Suprapubic skin (tissue), 4 donors: ENCODE measurements at regions not wholly inside any gene's neighbourhood (a gene's known extent, or its start where the extent isn't known, plus 50 kb on each side); places are given as distances from the start of the nearest gene placed in this dataset.

Experiments
- DNase-seq, 2 donors: peaks; one replicate each; pipeline ENCODE4 v3.0.0-alpha.2; 2019; ENCODE audit warnings: low spot score in 2 of 2
- H3K27ac ChIP-seq: fragments of 200-600 bp; sonication (generic); one replicate; pipeline ENCODE4 v1.5.1; 2019
- H3K27me3 ChIP-seq: fragments of 200-600 bp; sonication (generic); one replicate; pipeline ENCODE4 v1.5.1; 2019
- H3K36me3 ChIP-seq: fragments of 200-600 bp; sonication (generic); one replicate; pipeline ENCODE4 v1.5.1; 2019
- H3K4me1 ChIP-seq: fragments of 200-600 bp; sonication (generic); one replicate; pipeline ENCODE4 v1.5.1; 2019
- H3K4me3 ChIP-seq: fragments of 200-600 bp; sonication (generic); one replicate; pipeline ENCODE4 v1.5.1; 2019; ENCODE audit warnings: mild to moderate bottlenecking
- H3K9me3 ChIP-seq: fragments of 200-600 bp; sonication (generic); one replicate; pipeline ENCODE4 v1.5.1; 2019
- EP300 ChIP-seq: sonication (generic); formaldehyde crosslinking; IDR thresholded peaks from one replicate; pipeline ENCODE4 v1.6.1; 2017; ENCODE audit warnings: antibody characterized with exemption
- POLR2A ChIP-seq, 2 donors: fragments of 450-650 bp; IDR thresholded peaks; one replicate each; pipeline ENCODE4 v1.6.1; 2017; ENCODE audit warnings: antibody characterized with exemption in 2 of 2, mild to moderate bottlenecking in 2 of 2, moderate library complexity in 2 of 2
- POLR2AphosphoS5 ChIP-seq, 3 donors: sonication (generic); formaldehyde crosslinking; IDR thresholded peaks; one replicate each; pipeline ENCODE4 v1.6.1; 2017; ENCODE audit warnings: antibody characterized with exemption in 3 of 3
- WGBS: methylation state at CpG from one replicate; pipeline ENCODE4 v1.1.5; 2018; 5-methylcytosine and 5-hydroxymethylcytosine counted together
- TF ChIP-seq, protein P1 (sequence below), 2 donors: fragments of 200-600 bp in 1 of 2; fragments of 450-650 bp in 1 of 2; sonication (generic) in 1 of 2; IDR thresholded peaks; one replicate each; pipeline ENCODE4 v1.5.1; 2016 to 2019; ENCODE audit warnings: antibody characterized with exemption in 2 of 2, mild to moderate bottlenecking in 1 of 2, moderate library complexity in 1 of 2

DNA sequence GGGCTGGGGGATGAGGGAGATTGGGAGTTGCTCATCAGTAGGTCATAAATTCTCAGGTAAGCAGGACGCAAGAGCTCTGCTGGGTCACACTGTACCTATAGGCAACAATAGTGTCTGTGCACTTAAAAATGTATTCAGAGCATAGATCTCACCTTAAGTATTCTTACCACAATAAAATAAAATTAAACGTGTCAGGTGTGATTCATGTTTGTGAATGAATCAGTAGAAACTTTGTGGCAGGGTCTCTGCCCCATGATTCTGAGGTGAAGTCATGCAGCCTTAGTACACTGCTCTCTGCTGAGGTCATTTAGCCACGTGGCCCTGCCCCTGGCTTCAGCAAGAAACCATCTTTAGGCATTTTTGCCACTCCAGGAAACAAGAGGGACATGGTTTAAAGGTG lies 253.8 kb downstream of the FBXO15 start:
- Histone ChIP-seq H3K36me3 (no peaks in the 10 kb centered on the region), H3K4me1 (no peaks in the 10 kb centered on the region), H3K9me3 (no peaks in the 10 kb centered on the region), H3K4me3 (no peak overlapping the region), H3K27me3 (no peaks in the 10 kb centered on the region), H3K27ac (no peak overlapping the region)
- 79% methylated on average over 3 of the region's 3 CpGs for WGBS
- DNase-seq, result no peak
- TF ChIP-seq EP300, result no peak
- TF ChIP-seq POLR2A (IDR thresholded peaks at IDR 0.05), result no peak
- TF ChIP-seq, protein P1, sequence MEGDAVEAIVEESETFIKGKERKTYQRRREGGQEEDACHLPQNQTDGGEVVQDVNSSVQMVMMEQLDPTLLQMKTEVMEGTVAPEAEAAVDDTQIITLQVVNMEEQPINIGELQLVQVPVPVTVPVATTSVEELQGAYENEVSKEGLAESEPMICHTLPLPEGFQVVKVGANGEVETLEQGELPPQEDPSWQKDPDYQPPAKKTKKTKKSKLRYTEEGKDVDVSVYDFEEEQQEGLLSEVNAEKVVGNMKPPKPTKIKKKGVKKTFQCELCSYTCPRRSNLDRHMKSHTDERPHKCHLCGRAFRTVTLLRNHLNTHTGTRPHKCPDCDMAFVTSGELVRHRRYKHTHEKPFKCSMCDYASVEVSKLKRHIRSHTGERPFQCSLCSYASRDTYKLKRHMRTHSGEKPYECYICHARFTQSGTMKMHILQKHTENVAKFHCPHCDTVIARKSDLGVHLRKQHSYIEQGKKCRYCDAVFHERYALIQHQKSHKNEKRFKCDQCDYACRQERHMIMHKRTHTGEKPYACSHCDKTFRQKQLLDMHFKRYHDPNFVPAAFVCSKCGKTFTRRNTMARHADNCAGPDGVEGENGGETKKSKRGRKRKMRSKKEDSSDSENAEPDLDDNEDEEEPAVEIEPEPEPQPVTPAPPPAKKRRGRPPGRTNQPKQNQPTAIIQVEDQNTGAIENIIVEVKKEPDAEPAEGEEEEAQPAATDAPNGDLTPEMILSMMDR (IDR thresholded peaks at IDR 0.05), result no peak
- TF ChIP-seq POLR2AphosphoS5 (IDR thresholded peaks at IDR 0.05), result no peak

DNA sequence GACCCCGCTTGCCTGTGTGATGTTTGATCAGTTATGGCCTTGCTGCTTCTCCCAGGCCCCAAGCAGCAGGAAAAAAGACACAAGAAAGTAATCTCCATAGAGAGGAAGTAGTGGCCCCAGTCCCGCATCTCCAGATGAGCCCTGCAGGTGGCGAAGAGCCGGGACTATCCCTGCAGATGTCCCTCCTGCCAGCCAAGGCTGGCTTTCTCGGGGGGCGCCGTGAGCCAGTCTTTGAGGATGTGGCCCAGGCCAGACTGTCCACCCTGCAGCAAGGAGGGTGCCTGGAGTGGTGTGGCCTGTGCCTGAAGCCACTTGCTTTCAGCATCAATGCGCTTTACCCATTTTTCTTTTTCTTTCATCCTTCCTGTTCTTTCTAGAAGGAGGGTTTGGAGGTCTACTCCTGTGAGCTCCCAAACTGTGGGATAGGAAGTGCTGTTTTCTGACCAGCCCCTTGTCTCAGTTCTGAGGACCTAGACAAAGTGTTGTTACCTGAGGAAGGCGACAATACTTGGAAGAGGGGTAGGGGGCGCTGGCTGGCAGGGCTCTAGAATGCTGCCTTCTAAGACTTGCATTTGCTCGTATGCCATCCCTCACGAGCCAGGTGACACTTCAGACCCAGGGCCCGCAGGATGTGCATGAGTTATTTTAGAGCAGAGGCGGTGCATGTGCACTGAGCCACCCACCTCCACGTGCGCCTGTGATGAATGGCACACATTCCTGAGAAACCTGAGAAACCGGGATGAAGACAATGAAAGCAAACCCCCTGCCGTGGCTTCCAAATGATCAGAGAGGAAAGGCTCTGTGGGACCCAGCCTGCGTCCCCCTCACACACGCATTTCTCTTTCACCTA lies 255.8 kb downstream of the FBXO15 start:
- Histone ChIP-seq H3K27ac (no peak overlapping the region), H3K4me3 (no peak overlapping the region), H3K36me3 (no peaks in the 10 kb centered on the region), H3K9me3 (no peaks in the 10 kb centered on the region), H3K4me1 (no peaks in the 10 kb centered on the region), H3K27me3 (no peaks in the 10 kb centered on the region)
- 48% methylated on average over 20 of the region's 20 CpGs for WGBS
- TF ChIP-seq EP300, result no peak
- TF ChIP-seq POLR2A (IDR thresholded peaks at IDR 0.05), result no peak
- TF ChIP-seq POLR2AphosphoS5 (IDR thresholded peaks at IDR 0.05), result no peak
- TF ChIP-seq, protein P1 (IDR thresholded peaks at IDR 0.05), result no peak
- DNase-seq, result no peak

DNA sequence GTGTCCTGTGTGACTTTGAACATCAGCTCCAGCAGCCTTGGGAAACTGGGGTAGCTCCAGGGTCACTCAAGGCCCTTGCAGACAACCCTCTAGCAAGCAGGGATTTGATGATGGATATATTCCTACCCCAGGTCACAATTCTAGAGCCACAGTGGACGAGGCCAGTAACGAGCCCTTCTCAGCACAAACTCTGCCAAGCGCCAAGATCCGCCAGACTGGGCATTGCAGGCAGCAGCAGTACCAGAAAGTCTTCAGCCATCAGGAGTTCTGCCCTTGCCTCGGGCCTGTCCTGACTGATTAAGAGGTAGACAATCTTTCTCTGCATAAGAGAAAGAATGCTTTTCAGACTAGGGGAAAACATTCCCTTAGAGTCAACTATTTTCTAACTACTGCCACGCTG lies 259.1 kb downstream of the FBXO15 start:
- DNase-seq, result no peak
- no peaks in the 10 kb centered on the region for H3K4me1 ChIP-seq
- H3K27ac ChIP-seq, result no peak overlapping the region
- TF ChIP-seq, protein P1 (IDR thresholded peaks at IDR 0.05), result no peak
- no peak for TF ChIP-seq POLR2AphosphoS5 (IDR thresholded peaks at IDR 0.05)
- no peak for TF ChIP-seq POLR2A (IDR thresholded peaks at IDR 0.05)
- TF ChIP-seq EP300, result no peak
- no peaks in the 10 kb centered on the region for H3K27me3 ChIP-seq
- no peak overlapping the region for H3K4me3 ChIP-seq
- 81% methylated on average over 6 of the region's 6 CpGs for WGBS
- no peaks in the 10 kb centered on the region for H3K36me3 ChIP-seq
- no peaks in the 10 kb centered on the region for H3K9me3 ChIP-seq

GRCh38 chr18:73887801-73888200 lies 259.8 kb downstream of the FBXO15 start:
- Histone ChIP-seq H3K27me3 (no peaks in the 10 kb centered on the region), H3K4me3 (no peak overlapping the region), H3K27ac (no peak overlapping the region), H3K36me3 (no peaks in the 10 kb centered on the region), H3K4me1 (no peaks in the 10 kb centered on the region), H3K9me3 (no peaks in the 10 kb centered on the region)
- no peak for TF ChIP-seq EP300
- no peak for TF ChIP-seq POLR2A (IDR thresholded peaks at IDR 0.05)
- TF ChIP-seq POLR2AphosphoS5 (IDR thresholded peaks at IDR 0.05), result no peak
- TF ChIP-seq, protein P1 (IDR thresholded peaks at IDR 0.05), result no peak
- no peak for DNase-seq
- WGBS, result 79% methylated on average over 3 of the region's 3 CpGs

- H3K27ac ChIP-seq, result no peak overlapping the region
- TF ChIP-seq EP300, result no peak
- TF ChIP-seq POLR2AphosphoS5 (IDR thresholded peaks at IDR 0.05), result no peak
- TF ChIP-seq POLR2A (IDR thresholded peaks at IDR 0.05), result no peak
- TF ChIP-seq, protein P1 (IDR thresholded peaks at IDR 0.05), result no peak
- no peaks in the 10 kb centered on the region for H3K4me1 ChIP-seq
- no peaks in the 10 kb centered on the region for H3K9me3 ChIP-seq
- no peaks in the 10 kb centered on the region for H3K36me3 ChIP-seq
- 90% methylated on average over 3 of the region's 3 CpGs for WGBS
- no peak overlapping the region for H3K4me3 ChIP-seq
- no peaks in the 10 kb centered on the region for H3K27me3 ChIP-seq
- DNase-seq, result no peak
These were observed 262.8 kb downstream of the FBXO15 start for GRCh38 chr18:73884868-73885267.
